ENCODE measurements at regions not wholly inside any gene's neighbourhood (a gene's known extent, or its start where the extent isn't known, plus 50 kb on each side); places are given as distances from the start of the nearest gene placed in this dataset.
"Not testable (repeated sequence)": the region's sequence is repeated elsewhere in the genome, so short reads cannot be mapped to it uniquely, and the experiment has no call there.

DNA sequence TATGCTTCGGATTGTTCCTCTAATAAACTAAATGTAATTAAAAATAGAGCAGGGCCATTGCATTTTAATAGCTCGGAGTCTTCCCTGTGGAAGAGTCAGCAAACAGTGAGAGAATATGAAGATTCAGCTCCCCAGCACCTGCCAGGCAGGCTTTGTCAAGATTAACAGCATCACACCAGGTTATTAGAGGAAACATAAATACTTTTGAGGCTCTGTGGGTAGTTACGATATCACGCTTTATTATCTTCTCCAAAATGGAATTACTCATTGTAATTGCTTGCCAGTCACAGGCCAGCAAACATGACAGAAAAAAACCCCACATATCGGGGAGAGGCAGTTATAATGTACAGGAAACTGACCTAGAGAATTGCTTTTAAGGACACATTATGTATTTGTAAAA, 303.9 kb downstream of the CPS1 start:
- no peak for DNase-seq (ENCODE audit: low read depth in 4 of 4, low spot score in 1 of 4)

DNA sequence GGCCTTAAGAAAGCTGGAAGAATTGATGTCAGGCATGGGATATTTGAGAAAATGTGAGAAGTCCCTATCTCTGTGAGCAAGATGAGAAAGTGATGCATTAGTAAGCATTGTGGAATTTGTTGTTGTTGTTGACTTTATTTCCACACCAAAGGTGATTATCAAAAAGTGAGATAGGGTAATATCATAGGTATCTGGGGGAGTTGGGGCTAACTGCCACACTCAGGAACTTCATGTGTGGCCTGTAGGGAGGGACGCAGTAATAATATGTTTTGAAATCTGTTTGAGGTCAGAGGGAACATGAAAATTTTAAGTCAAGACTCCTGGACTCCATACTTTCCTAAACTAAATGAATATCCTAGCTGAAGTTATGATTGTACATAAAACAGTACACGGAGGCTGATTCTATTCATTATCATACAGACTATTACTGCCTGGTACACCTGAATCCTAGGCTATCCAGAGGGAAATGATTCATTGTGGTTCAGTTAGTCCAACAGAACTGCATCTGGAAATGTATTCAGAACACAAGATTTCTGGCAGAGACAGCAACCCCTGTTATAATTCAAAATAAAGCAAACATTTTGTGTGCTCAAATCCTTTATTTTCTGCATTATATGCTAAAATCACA, 304.8 kb downstream of the CPS1 start:
- DNase-seq (ENCODE audit: low read depth in 4 of 4, low spot score in 1 of 4): no peak

DNA sequence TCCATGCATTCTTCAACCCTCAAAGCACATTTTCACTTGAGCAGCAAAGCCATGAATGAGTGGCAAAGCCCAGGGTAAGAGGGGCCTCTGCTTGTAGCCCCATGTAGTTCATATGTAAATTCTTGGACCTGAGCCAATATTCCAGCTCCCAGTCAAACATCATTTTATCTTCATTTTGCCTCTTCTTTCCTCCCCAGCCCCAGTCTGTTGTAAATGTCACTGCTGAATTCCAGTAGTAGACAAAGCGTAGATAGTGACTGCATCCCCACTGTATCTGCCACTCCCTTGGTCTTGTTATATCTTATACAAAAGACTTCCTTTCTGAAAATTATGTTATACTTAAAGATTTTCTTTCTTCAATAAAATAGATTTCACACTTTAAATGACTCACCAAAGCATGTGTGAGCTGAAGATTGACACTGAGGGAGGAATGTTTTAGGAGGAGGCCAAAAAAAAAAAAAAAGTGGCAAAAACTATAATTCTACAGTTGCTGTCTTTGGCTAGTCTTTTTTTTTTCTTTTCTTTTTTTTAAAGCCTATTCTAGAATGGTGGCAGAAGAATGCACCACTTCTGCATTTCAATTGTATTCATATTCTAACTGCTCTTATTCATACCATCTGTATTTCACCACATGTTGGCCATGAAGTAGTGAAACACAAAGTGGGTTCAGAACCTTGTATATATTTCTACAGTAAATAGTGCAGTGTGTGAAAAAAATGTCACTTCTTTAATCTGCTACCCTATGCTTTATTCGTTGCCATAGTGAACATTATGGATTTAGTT, 306.1 kb downstream of the CPS1 start:
- no peak for DNase-seq (ENCODE audit: low read depth in 4 of 4, low spot score in 1 of 4)

DNA sequence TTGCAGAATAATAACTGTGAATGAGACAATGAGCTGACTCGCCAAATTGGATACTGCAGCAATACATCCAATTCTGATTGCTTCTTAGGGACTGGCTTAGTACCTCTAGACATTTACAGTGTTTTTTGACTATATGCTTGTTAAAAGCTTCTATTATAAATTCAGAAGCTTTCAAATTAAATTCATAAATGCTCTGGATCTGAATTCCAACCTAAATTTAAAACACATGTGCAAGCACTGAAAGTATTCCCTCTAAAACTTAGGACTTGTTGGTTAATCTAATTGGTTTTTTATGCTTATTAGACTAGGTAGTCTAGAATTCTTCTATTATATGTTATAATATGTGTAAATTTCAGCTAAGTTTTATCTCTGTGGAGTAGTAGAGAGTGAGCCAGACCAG, 306.9 kb downstream of the CPS1 start:
- DNase-seq (ENCODE audit: low read depth in 4 of 4, low spot score in 1 of 4): no peak

DNA sequence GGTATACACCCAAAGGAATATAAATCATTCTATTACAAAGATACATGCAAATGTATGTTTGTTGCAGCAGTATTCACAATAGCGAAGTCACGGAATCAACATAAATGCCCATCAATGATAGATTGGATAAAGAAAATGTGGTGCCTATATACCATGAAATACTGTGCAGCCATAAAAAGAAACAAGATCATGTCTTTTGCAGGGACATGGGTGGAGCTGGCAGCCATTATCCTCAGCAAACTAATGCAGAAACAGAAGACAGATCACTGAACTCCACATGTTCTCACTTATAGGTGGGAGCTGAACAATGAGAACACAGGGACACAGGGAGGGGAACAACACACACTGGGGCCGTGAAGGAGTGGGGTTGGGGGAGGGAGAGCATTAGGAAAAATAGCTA, 315.2 kb downstream of the CPS1 start:
- not testable (repeated sequence) for DNase-seq (ENCODE audit: low read depth in 4 of 4, low spot score in 1 of 4)

DNA sequence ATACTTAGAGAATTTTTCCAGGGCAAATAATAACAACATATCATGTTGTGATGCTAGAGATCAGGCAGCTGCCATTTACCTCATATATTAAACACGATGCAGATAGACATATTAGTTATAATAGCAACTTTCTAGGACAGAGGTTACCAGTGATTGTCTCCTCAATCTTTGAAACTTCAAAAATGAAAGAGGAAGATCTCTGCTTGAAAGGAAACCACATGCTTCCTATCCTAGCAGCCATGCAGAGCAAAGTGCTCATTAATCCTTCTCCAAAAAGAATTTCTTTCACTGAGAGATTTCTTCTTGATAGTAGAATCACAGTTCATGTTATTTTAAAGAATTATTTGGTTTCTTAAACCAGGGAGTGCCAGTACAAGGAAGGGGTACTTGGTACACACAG, 317.2 kb downstream of the CPS1 start:
- no peak for DNase-seq (ENCODE audit: low read depth in 4 of 4, low spot score in 1 of 4)

DNA sequence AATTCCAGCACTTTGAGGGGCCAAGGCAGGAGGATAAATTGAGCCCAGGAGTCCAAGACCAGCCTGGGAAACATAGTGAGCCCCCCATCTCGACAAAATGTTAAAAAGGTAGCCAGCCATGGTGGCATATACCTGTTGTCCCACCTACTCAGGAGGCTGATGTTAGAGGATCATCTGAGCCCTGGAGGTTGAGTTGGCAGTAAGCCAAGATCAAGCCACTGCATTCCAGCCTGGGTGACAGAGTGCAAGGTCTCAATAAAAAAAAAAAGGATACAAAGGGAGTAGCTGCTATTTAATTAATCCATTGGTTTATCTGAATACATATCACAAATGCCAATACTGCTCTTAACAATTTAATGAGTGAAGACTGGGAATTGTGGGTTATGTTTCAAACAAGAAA, 327.8 kb downstream of the CPS1 start:
- no peak for DNase-seq (ENCODE audit: low read depth in 4 of 4, low spot score in 1 of 4)

DNA sequence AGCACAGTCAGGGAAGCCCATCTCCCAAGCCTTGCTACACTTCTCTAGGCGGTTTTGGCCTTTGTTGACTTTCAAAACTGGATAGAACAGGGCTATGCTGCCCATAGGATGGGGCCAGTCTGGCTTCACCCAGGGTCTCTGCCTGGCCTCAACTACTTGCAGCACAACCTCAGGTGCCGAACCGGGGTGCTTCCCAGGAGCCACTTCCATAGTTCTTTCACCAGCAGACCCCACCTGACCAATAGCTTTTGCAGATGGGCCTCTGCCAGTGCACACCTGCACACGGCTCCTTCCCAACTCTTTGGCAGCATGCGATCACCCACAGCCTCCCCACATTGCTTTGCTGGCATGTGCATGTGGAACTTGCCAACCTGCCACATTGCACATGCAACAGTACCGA, 331.6 kb downstream of the CPS1 start:
- DNase-seq (ENCODE audit: low read depth in 4 of 4, low spot score in 1 of 4): no peak

DNA sequence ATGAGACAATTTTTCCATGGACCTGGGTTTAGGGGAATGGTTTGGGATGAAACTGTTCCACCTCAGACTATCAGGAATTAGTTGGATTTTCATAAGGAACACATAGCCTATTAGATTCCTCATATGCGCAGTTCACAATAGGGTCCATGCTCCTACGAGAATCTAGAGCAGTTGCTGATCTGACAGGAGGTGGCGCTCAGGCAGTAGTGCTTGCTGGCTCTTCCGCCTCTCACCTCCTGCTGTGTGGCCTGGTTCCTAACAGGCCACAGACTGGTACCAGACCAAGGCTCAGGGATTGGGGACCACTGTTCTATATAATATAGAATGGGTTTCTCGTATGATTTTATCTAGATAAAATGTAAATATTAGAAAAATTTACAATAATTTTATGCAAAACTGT, 338.7 kb downstream of the CPS1 start:
- no peak for DNase-seq (ENCODE audit: low read depth in 4 of 4, low spot score in 1 of 4)

DNA sequence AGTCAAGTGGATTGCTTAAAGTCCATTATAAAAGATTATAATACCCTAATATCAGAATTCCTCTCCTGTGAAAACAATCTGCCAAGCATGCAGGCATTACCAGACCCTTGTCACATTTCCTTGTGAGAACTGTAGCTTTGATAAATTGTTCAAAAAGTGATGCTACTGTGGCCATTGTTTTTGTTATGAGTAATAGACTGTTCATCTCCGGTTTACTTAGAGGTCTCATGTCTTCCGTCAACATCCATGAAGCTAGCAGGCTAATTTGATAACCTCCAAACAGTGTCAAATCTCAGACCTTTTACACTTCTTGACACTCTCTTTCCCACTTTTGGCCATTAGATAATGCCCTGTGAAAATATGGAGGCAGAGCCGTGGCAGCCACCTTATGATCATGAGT, 342.7 kb downstream of the CPS1 start:
- no peak for DNase-seq (ENCODE audit: low read depth in 4 of 4, low spot score in 1 of 4)

DNA sequence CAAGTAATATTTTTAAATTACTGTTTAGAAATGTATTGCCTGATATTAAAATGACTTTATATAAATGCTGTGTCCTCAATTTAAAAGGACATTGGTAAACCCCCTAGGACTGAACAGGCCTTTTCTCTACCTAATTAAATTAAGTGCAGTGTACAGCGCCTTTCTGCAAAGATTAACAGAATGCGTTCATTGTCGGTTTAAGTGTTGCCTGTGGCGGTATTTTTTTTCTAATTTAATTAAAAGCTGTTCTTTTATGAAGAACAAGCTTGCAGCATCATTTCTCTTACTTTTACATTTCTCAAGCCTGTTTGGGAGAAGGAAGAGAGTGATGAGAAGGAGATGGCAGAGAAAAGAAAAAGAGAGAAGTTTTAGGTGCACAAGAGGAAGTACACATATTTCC, 344.9 kb downstream of the CPS1 start:
- no peak for DNase-seq (ENCODE audit: low read depth in 4 of 4, low spot score in 1 of 4)

DNA sequence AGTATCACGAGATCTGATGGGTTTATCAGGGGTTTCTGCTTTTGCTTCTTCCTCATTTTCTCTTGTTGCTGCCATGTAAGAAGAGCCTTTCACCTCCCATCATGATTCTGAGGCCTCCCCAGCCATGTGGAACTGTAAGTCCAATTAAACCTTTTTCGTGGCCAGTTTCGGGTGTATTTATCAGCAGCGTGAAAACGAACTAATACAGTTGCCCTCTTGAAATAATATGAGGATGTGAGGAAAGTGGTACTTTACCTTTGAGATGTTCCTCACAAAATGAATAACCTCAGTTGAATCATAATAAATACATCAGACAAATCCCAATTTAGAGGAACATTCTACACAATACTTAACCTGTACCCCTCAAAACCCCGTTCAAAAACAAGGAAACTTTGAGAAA, 356.4 kb downstream of the CPS1 start:
- DNase-seq (ENCODE audit: low read depth in 4 of 4, low spot score in 1 of 4): no peak

DNA sequence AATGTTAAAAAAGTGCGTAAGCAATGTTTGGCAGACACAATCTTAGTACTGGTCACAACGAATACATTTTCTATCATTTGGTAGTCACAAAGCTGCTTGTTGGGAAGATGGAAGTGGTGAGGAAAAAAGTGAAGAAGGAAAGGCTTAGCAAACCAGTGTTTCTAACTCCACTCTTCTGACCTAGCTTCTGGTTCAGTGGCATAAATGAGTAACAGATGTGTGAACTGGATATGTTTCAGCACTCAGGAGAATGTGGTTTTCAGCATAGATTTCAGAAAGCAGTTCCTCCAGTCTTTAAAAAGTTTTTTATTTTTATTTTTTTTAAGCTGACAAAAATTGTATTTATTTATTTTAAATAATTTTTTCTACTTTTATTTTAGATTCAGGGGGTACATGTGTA, 357.1 kb downstream of the CPS1 start:
- DNase-seq (ENCODE audit: low read depth in 4 of 4, low spot score in 1 of 4): no peak

DNA sequence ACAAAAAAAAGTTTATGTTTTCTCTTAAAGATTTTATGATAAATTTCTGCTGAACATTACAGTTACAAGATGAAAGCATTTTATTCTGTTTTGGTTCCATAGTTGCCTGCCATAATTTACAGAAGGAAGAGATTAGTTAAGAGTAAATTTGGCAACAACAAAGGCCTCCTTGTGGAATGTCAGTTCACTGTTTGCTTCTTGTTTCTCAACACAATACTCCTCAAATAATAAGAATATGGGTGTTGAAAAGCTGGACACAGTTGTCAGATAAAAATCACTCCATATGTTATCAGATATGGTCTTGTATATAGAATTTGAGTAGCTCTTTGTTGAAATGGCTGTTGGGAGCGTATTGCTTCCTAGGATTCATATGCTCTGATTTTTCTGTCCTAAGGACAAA, 359.5 kb downstream of the CPS1 start:
- no peak for DNase-seq (ENCODE audit: low read depth in 4 of 4, low spot score in 1 of 4)

DNA sequence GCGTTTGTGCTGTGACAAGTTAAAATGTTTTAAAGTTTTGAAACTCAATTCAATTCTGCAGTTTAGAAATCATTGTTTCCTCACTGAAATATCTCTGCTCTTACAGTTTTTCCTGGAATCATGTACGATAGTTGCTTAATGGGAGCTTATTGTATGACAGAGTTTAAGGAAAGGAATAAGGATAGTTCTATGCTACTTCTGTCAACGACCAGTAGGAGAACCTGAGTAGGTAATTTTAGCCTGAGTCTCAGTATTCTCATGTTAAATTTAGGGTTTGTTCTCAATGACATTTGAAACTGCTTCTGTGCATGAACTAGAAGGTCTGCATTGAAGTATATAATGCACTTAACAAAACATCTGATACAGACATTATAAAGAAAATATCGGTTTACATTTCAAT, 361.1 kb downstream of the CPS1 start:
- DNase-seq (ENCODE audit: low read depth in 4 of 4, low spot score in 1 of 4): no peak

DNA sequence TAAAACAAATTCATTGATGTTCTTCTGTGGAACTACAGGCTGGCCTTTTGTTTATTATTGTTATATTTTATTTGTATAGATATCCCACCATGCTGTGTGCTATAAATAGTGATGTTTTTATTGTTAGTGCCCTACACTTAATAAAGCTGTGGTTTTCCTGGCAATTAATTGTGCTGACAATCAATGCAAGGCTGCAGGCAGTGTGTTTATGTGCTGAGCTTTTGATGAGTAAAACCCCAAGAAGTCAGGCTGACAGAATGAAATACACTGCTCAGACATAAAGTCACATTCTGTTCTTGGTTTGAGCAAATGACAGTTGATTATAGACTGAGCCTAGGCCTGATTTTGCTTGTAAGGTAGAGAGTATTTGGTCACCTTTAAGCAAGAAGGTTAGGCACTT, 362.7 kb downstream of the CPS1 start:
- DNase-seq (ENCODE audit: low read depth in 4 of 4, low spot score in 1 of 4): no peak

DNA sequence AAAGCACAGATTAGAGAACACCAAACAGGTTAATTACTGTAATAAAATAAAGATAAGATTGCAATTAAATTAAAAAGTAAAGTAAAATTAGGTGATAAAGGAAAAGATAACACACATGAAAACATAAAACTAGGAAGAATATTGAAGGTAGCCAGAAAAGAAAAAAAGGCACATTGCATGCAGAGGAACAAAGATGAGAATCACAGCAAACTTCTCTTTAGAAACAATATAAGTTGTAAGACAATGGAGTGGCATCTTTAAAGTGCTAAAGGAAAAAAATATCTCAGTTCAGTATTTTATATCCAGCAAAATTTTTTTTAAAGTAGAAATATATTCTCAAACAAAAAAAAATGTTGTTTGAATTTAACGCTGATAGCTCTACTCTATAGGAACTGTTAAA, 366.0 kb downstream of the CPS1 start:
- DNase-seq (ENCODE audit: low read depth in 4 of 4, low spot score in 1 of 4): no peak

DNA sequence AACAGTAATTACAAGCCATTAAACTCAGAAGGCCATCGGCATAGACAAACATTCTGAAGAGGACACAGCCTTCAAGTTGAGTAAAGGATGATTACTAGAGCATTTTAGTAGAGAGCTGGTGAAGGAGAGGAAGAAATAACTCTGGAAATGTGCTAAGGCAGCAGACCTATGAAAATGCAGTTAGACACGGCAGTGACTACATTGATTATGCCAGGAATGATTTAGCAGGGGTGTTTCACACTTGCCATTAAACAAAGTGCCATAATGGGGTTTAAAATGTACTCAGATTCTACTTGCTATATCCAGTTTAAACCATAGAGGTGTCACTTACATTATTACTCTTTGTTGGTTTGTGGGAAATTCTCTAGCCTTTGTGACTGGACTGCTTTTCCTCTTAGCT, 372.3 kb downstream of the CPS1 start:
- no peak for DNase-seq (ENCODE audit: low read depth in 4 of 4, low spot score in 1 of 4)

DNA sequence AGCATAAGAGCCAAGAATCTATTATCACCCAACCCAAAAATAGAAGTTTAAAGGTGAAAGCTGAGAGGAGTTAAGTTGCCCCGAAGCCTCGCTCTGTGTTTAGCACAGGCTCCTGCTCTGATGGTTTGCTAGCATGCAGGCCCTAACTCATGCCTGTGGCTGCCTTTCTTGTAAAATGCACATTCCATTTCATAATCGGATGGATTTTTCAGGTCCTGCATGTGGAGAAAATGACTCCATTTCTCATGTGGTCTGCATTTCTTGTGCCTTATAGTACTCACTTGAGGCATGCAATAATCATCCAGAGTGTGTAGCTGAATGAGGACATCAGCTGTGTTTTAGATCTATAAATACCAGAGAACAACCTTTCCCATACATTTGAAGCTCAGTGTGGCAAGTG, 381.8 kb downstream of the CPS1 start:
- DNase-seq (ENCODE audit: low read depth in 4 of 4, low spot score in 1 of 4): no peak

DNA sequence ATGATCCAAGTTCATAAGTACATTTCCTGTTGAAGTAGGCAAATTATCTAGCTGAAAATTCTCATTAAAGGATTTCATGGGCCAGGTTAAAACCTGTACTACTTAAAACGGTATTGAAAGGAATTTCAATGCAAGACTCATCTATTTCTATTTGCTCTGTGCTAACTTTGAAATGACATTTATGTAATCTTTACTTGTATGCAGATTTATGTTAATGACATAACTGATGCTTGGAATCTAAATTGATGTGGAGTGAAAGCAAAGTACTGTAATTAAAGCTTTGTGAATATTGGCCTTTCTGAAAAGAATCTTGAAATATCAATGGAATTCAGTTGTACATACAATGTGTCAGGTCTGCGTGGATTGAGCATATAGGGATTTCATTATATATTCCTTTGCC, 390.0 kb downstream of the CPS1 start:
- no peak for DNase-seq (ENCODE audit: low read depth in 4 of 4, low spot score in 1 of 4)

DNA sequence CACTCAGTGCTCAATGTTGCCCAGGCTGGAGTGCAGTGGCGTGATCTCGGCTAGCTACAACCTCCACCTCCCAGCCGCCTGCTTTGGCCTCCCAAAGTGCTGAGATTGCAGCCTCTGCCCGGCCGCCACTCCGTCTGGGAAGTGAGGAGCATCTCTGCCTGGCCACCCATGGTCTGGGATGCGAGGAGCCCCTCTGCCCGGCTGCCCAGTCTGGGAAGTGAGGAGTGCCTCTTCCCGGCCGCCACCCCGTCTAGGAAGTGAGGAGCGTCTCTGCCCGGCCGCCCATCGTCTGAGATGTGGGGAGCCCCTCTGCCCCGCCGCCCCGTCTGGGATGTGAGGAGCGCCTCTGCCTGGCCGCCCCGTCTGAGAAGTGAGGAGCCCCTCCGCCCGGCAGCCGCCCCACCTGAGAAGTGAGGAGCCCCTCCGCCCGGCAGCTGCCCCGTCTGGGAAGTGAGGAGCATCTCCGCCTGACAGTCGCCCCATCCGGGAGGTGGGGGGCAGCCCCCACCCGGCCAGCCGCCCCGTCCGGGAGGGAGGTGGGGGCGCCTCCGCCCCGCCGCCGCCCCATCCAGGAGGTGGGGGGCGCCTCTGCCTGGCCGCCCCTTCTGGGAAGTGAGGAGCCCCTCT, 394.1 kb downstream of the CPS1 start:
- DNase-seq (ENCODE audit: low read depth in 4 of 4, low spot score in 1 of 4): not testable (repeated sequence)

DNA sequence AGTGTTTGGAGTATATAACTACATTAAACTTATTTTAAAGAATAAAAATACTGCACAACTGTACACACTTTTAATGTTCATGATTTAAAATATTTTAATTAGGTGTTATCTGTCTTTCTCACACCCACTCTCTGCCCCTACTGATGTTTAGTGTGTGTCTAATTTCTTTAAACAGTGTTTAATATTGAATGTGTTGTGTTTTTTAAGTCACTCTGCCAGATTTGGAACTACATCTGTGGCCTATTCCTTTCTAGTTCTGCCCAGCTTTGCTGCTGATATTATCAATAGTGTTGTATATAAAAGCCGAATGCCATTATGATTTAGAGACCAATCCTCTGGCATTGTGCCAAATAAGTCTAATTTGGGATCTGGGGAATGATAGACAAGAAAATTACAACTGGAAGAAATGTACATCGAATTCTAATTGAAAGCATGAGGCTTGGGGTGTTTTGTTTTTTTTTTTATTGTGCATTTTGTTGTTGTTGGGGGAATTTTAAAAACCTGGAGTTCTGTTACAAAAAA, 398.0 kb downstream of the CPS1 start:
- DNase-seq (ENCODE audit: low read depth in 4 of 4, low spot score in 1 of 4): no peak
